NAMALWA (cell line): ENCODE measurements at regions not wholly inside any gene's neighbourhood (a gene's known extent, or its start where the extent isn't known, plus 50 kb on each side); places are given as distances from the start of the nearest gene placed in this dataset.

Experiments used
- DNase-seq: peaks from one replicate; pipeline ENCODE4 v3.0.0-alpha.2; 2015; ENCODE audit warnings: low spot score

- DNase-seq = no peak
Observed at GRCh38 chr2:204274991-204275390, 270.3 kb upstream of the PARD3B start.

DNA sequence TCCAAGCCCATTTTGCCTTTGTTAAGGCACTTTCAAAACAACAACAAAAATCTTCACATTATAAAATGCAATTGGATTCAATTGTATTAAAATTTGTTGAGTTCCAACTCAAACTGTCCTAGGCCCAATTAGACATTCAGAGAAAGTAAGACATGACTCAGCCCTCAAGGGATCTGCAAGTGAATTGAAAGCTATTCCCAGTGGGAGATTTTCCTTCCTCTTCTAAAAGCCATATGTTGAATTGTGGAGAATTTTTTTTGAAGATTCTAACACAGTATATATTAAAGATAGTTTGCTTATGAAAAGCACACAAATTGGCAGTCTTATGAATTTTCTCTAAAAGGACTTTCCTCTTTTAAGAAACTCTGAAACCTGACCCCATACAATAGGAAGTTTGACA, 268.0 kb upstream of the PARD3B start:
- DNase-seq = no peak

GRCh38 chr2:204278454-204278853, 266.8 kb upstream of the PARD3B start:
- no peak for DNase-seq

DNA sequence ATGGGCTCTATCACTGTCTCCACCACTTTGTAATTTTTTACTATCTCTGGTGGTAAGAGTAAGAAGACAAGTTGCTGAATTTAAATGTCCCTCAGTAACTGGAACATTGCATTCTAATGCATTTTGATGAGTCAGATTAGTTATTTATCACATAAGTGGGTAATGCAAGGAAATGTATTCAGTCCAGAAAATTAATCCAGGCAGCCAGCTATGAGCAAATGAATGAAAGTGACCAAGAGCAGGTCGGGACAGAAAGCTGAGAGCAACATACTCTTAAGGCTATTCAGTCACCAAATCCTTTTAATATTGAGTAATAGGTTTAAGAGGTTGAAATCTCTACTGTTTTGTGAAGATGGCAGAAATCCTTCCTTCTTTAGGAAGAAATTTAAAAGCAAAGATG, 265.5 kb upstream of the PARD3B start:
- no peak for DNase-seq

DNA sequence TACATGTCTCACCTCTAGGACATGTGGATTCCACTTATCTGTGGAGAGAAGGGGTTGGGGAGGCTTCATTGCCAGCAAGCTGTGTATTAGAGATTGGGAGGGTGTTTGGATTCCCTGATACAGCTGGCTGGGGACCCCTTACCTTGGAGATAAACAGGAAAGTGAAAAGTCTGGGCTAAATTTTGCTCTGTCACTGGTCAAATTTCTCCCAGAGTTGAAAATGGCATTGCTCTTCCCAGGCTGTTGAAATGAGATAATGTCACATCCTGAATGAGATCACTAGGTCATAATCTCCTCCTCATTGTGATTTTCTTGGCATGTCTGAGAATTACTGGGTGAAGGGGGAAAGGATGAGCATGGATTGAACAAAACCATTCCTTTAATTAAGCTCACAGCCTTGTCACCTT, 265.0 kb upstream of the PARD3B start:
- DNase-seq = no peak

GRCh38 chr2:204282081-204282480, 263.2 kb upstream of the PARD3B start:
- no peak for DNase-seq

DNA sequence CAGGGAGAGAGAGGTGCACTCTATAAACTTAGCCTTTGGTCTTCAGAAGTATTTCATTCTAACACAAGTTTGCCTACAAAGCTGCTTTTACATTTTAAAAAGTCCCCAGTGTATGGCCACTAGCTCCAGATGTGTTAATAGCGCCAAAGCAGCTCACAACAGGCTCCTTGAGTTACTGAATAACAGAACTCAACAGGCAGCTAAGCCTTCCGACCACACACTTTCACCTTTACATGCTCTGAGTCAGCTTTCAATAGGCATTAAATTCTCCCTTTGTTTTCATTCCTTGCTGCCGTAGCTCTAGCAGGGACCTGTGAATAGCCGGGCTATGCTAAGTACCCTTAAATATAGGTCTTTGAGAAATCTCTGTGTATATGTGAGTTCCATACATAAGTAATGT, 262.8 kb upstream of the PARD3B start:
- DNase-seq = no peak

DNA sequence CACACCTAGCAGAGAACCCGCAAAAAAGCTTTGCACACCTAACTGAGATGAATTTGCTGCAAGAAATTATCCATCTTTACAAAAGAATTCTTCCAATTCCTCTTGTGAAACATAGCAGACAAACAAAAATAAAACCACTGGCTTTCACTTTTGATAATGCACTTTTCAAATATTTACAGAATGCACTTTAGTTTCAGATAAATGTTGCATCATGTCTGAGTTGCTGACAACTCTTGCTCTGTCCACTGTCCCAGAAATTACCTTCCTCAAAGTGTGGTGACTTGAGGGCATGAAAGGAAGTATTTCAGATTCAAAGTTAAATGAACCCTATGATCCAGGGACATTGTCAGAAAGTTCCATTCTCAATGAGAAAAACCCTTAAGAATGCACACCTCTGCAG, 256.2 kb upstream of the PARD3B start:
- DNase-seq = no peak

DNA sequence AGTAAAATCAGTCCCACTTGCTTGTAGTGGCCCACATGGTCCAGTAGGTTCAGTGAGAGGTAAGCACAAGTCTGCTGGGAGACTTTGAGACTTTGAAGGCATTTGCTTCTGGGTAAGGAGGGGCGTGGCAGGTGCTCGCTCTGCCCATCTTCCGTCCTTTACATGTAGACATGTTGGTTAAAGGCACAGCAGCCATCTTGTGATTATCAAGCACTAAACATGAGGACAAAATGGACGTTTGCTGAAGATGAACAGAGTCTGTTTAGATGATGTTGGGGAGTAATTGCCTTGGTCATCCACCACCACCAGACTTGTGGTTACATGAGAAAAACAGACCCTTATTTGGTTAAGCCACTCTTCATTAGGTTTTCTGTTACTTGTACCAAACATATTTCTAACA, 252.8 kb upstream of the PARD3B start:
- DNase-seq = no peak

DNA sequence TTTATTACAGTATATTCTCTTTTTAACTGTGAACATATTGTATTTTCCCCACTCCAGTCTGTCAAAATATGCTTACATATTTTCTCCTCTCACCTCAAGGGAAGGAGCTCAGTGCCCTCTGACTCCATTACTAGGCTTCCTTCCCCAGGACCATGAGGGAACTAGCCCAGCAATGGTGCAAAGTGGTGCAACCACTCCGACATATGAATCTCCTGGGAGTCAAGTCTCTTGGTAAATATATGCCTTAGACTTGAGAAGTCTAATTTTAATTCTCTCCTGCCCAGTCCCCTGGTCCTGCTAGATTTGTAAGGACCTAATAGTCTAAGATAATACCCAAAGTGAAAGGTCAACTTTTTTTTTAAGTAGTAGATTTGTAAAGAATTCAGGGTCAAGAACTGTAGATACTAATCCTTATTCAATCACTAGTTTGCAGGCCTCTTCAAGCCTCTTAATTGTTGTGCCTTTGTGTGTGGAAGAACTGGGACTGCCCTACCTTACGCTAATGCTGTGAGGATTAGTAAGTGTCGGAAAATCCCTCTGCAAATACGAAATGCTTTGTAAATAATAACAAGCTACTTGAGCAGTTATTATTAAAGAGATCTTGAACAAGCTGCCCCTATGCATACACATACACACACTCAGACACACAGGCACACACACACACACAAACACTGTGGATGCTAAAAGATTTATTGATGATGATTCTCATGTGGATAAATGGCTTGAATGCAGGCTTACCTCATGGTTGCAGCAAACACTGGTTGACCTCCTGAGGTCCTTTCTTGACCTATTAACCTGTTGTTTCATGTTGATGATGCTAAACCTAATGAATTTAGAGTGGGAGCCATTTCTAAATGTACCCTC, 251.2 kb upstream of the PARD3B start:
- DNase-seq = no peak

DNA sequence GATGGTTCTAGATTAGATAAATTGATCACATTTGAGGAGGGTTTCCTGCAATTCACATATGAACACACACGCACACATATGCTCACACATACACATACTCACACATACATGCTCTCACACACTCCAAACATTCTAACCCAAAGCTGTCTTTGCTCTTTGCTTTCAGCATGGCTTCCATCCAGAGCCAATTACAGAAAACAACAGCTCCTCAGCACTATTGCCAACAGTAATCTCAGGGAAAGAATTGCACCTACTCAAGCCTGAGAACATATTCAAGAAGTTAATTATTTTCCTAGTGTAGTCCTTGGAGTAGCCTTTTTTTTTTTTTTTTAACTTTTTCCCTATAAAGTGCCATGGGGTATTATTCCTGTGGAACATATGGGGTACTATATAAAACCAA, 246.9 kb upstream of the PARD3B start:
- DNase-seq = no peak

DNA sequence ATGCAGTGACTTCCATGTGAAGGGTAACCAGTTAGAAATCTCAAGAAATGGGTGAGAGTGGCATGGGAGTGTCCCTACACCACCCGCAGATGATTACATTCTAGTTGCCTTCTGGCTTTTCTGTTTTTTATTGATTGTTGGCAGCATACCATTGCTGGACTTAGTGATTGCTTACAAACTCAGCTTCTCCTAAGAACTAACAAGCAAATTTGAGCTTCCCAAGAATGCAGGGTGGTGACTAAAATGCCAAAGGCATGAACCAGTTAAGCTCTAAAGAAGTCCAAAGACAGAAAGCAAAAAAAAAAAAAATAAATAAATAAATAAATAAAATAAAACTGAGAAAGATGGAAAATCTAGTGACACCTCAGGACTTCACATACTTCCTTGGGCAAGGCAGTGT, 245.5 kb upstream of the PARD3B start:
- no peak for DNase-seq

DNA sequence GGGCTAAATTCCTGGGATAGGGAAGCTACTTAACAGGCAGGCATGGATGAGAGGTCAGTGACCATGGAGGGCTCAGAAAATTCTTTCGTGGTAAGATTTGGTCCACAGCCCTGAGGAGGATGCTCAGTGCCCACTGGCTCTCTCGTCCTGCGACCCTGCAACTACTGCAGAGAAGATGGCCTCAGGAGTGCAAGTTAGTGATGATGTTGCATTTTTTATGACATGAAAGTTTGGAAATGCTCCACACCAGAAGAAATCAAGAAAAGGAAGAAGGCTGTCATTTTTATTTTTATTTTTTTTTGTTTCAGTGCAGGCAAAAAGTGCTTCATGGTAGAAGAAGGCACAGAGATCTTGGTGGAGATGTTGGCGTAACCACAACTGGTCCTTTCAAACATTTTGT, 238.6 kb upstream of the PARD3B start:
- no peak for DNase-seq

- DNase-seq = no peak
Observed at GRCh38 chr2:204312105-204312504, 233.2 kb upstream of the PARD3B start.

DNA sequence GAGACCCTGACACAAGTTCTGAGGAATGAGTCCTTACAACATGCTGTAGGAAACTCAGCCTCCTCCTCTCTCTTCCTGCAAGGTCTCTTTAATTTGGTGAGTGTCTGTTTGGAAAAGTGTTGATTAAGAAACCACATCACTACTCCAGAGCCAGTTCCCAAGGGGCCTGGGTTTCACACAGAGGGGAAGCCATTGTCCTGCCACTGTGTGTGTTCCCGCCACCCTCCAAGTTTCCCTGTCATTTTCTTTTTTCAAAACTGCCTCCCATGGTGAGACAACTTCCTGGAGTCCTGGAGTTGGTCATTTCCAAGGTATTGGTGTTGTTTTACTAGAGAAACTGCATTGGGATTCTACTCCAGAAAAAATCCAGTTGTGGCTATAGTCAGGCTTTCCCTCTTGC, 232.0 kb upstream of the PARD3B start:
- no peak for DNase-seq

DNA sequence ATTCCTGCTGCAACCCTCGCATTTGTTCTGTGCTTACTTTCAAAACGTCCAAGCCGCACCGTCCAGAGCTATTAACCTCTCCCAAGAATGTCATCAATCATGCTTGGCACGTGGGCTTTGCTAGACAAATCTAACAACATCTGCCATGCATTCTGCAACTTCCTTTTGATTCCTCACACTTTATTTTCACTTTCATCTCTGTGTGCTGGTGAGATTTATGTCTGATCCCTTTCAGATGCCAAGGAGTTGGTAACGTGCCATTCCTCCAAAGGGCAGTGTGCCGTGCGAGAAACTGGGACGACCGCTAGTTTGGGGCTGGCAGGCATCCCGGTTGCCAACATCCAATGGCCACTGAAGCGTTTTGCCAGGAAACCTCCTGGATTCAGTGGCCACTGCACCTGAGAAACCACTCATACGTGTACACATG, 230.0 kb upstream of the PARD3B start:
- DNase-seq = no peak

GRCh38 chr2:204317640-204318039, 227.6 kb upstream of the PARD3B start:
- no peak for DNase-seq

DNA sequence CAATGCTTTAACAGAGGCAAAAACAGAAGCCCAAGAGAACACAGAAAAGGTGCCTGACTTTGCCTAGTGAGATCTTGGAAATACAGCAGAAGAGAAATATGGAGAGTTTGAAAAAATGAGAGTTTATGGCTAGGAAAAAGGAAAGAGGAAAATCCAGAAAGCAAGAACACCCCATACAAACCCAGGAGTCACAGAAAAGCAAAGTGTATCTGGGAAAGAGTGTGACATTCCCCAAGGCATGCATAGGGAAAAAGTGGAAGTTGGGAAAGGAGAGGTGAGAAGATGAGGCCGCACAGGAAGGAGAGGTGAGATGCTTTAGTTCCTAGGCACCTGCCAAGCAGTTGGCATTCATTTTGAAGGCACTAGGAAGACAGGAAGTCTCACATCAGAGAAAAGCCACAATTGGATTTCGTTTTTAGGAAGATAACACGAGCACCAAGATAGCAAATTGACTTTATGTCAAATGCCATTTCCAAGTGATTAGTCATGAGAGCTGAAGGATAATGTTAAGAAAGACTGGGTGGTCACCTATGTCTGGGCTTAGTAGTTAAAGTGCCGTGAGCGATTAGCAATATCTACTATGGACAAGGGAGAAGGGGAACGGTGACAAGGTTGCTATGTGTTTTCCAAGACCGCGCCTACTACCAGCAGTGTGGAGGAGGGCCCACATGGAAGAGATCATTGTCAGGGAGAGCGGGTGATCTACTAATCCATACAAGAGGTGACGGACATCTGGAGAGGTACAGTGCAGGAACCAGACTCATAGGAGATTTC, 224.1 kb upstream of the PARD3B start:
- no peak for DNase-seq

GRCh38 chr2:204321910-204322751, 223.1 kb upstream of the PARD3B start:
- no peak for DNase-seq

- DNase-seq = peak; percentile 75
Observed at GRCh38 chr2:204325468-204325867, 219.8 kb upstream of the PARD3B start.

- no peak for DNase-seq
Observed at GRCh38 chr2:204328373-204328772, 216.9 kb upstream of the PARD3B start.

- no peak for DNase-seq
Observed at GRCh38 chr2:204329016-204329415, 216.3 kb upstream of the PARD3B start.

DNA sequence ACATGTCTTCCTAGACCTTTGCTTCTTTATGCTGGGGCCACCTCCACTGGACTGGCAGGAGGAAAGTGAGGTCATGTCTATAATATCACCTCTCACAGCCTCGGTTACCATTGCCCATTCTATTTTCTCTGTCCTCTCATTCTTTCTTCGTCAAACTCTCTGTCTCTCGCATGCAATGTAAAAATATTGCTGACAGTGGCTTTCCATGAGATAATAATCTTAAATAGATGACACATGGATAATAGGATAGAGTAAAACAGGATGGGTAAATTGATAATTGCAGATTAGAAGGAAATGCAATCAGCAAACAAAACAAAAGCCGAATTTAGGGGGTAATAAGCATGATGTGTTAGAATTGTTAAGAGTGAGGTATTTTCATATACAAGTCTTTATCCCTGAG, 215.7 kb upstream of the PARD3B start:
- DNase-seq = no peak
